Peyer's patch (tissue), 4 donors: ENCODE measurements at regions not wholly inside any gene's neighbourhood (a gene's known extent, or its start where the extent isn't known, plus 50 kb on each side); places are given as distances from the start of the nearest gene placed in this dataset.

ENCODE experiments used
- DNase-seq, 3 donors: peaks; one replicate each; pipeline ENCODE4 v3.0.0-alpha.2; 2017 to 2019
- H3K27ac ChIP-seq, 4 donors: fragments of 200-600 bp; sonication (generic); one replicate each; pipeline ENCODE4 v1.5.1; 2016 to 2019
- H3K27me3 ChIP-seq, 2 donors: fragments of 200-600 bp; sonication (generic); one replicate each; pipeline ENCODE4 v1.5.1; 2019
- H3K36me3 ChIP-seq, 3 donors: fragments of 200-600 bp; sonication (generic); one replicate each; pipeline ENCODE4 v1.5.1; 2016 to 2019
- H3K4me1 ChIP-seq, 4 donors: fragments of 200-600 bp; sonication (generic); one replicate each; pipeline ENCODE4 v1.5.1; 2016 to 2019
- H3K4me3 ChIP-seq, 4 donors: fragments of 200-600 bp; sonication (generic); 1 replicate in 3 of 4; 2 replicates in 1 of 4; pipeline ENCODE4 v1.5.1; 2016 to 2019; ENCODE audit warnings: mild to moderate bottlenecking in 1 of 4
- H3K9me3 ChIP-seq, 4 donors: fragments of 200-600 bp; sonication (generic); one replicate each; pipeline ENCODE4 v1.5.1; 2016 to 2019; ENCODE audit warnings: mild to moderate bottlenecking in 1 of 4
- CTCF ChIP-seq, 6 experiments: fragments of 450-650 bp in 4 of 6; fragments of 200-600 bp in 2 of 6; sonication (generic) in 1 of 6; IDR thresholded peaks; one replicate each; pipeline ENCODE4 v1.5.1; 2017 to 2019; ENCODE audit warnings: antibody characterized with exemption in 6 of 6, mild to moderate bottlenecking in 3 of 6, moderate library complexity in 1 of 6
- POLR2A ChIP-seq, 2 donors: fragments of 450-650 bp; IDR thresholded peaks; one replicate each; pipeline ENCODE4 v1.5.1; 2017; ENCODE audit warnings: antibody characterized with exemption in 2 of 2, mild to moderate bottlenecking in 2 of 2, moderate library complexity in 2 of 2

GRCh38 chr5:25863811-25864210 lies 1174.6 kb downstream of the CDH9 start:
- DNase-seq = no peak
- H3K4me1 ChIP-seq = no peaks in the 10 kb centered on the region
- TF ChIP-seq CTCF (IDR thresholded peaks at IDR 0.05) = no peak
- TF ChIP-seq POLR2A (IDR thresholded peaks at IDR 0.05) = no peak
- H3K27me3 ChIP-seq = no peaks in the 10 kb centered on the region
- no peaks in the 10 kb centered on the region for H3K36me3 ChIP-seq
- H3K9me3 ChIP-seq = peaks cover 0 to 3% (median 0%) of the 10 kb centered on the region in 4 donors
- no peak overlapping the region for H3K27ac ChIP-seq
- no peak overlapping the region for H3K4me3 ChIP-seq

- Histone ChIP-seq H3K27me3 (no peaks in the 10 kb centered on the region), H3K9me3 (peaks cover 0 to 3% (median 0%) of the 10 kb centered on the region in 4 donors), H3K4me1 (no peaks in the 10 kb centered on the region), H3K4me3 (no peak overlapping the region), H3K36me3 (no peaks in the 10 kb centered on the region), H3K27ac (no peak overlapping the region)
- DNase-seq = no peak
- no peak for TF ChIP-seq POLR2A (IDR thresholded peaks at IDR 0.05)
- no peak for TF ChIP-seq CTCF (IDR thresholded peaks at IDR 0.05)
Measured at GRCh38 chr5:25862276-25862675, 1176.1 kb downstream of the CDH9 start.

GRCh38 chr5:25858019-25858418 lies 1180.4 kb downstream of the CDH9 start:
- Histone ChIP-seq H3K4me1 (no peaks in the 10 kb centered on the region), H3K27ac (no peak overlapping the region), H3K9me3 (peaks cover 0 to 5% (median 0%) of the 10 kb centered on the region in 4 donors), H3K36me3 (no peaks in the 10 kb centered on the region), H3K27me3 (no peaks in the 10 kb centered on the region), H3K4me3 (no peak overlapping the region)
- no peak for TF ChIP-seq CTCF (IDR thresholded peaks at IDR 0.05)
- no peak for TF ChIP-seq POLR2A (IDR thresholded peaks at IDR 0.05)
- no peak for DNase-seq

GRCh38 chr5:25851301-25851700 lies 1187.1 kb downstream of the CDH9 start:
- H3K27me3 ChIP-seq = no peaks in the 10 kb centered on the region
- no peaks in the 10 kb centered on the region for H3K36me3 ChIP-seq
- H3K9me3 ChIP-seq = peaks cover 0 to 8% (median 0%) of the 10 kb centered on the region in 4 donors
- H3K4me1 ChIP-seq = no peaks in the 10 kb centered on the region
- TF ChIP-seq POLR2A (IDR thresholded peaks at IDR 0.05) (no peak), CTCF (IDR thresholded peaks at IDR 0.05) (no peak)
- H3K27ac ChIP-seq = no peak overlapping the region
- DNase-seq = no peak
- no peak overlapping the region for H3K4me3 ChIP-seq

- Histone ChIP-seq H3K27ac (no peak overlapping the region), H3K9me3 (peaks cover 0 to 8% (median 0%) of the 10 kb centered on the region in 4 donors), H3K27me3 (no peaks in the 10 kb centered on the region), H3K36me3 (no peaks in the 10 kb centered on the region), H3K4me3 (no peak overlapping the region), H3K4me1 (no peaks in the 10 kb centered on the region)
- TF ChIP-seq POLR2A (IDR thresholded peaks at IDR 0.05) (no peak), CTCF (IDR thresholded peaks at IDR 0.05) (no peak)
- no peak for DNase-seq
Measured at GRCh38 chr5:25850581-25850980, 1187.8 kb downstream of the CDH9 start.

GRCh38 chr5:25849270-25849669 lies 1189.1 kb downstream of the CDH9 start:
- no peak for DNase-seq
- Histone ChIP-seq H3K4me1 (no peaks in the 10 kb centered on the region), H3K4me3 (no peak overlapping the region), H3K9me3 (peaks cover 0 to 8% (median 0%) of the 10 kb centered on the region in 4 donors), H3K27ac (no peak overlapping the region), H3K36me3 (no peaks in the 10 kb centered on the region), H3K27me3 (no peaks in the 10 kb centered on the region)
- no peak for TF ChIP-seq POLR2A (IDR thresholded peaks at IDR 0.05)
- no peak for TF ChIP-seq CTCF (IDR thresholded peaks at IDR 0.05)
